Mucosa of stomach (tissue), 1 donor: ENCODE measurements at regions not wholly inside any gene's neighbourhood (a gene's known extent, or its start where the extent isn't known, plus 50 kb on each side); places are given as distances from the start of the nearest gene placed in this dataset.

Experiments
- H3K27me3 ChIP-seq: one replicate; pipeline ENCODE4 v1.7.0; 2013; ENCODE audit warnings: mild to moderate bottlenecking, low read length; ENCODE audit not compliant: control insufficient read depth, insufficient read depth
- H3K36me3 ChIP-seq: one replicate; pipeline ENCODE4 v1.7.0; 2013; ENCODE audit warnings: low read length; ENCODE audit not compliant: control insufficient read depth, insufficient read depth
- H3K4me1 ChIP-seq: one replicate; pipeline ENCODE4 v1.7.0; 2013; ENCODE audit warnings: mild to moderate bottlenecking, low read length; ENCODE audit not compliant: control insufficient read depth, insufficient read depth
- H3K4me3 ChIP-seq: one replicate; pipeline ENCODE4 v1.7.0; 2013; ENCODE audit warnings: low read length
- H3K9ac ChIP-seq: one replicate; pipeline ENCODE4 v1.7.0; 2013; ENCODE audit warnings: mild to moderate bottlenecking, low read length, moderate library complexity
- H3K9me3 ChIP-seq: one replicate; pipeline ENCODE4 v1.7.0; 2013; ENCODE audit warnings: mild to moderate bottlenecking, low read length, moderate library complexity; ENCODE audit not compliant: control insufficient read depth
- donor health status: Pancreatic carcinoma.

DNA sequence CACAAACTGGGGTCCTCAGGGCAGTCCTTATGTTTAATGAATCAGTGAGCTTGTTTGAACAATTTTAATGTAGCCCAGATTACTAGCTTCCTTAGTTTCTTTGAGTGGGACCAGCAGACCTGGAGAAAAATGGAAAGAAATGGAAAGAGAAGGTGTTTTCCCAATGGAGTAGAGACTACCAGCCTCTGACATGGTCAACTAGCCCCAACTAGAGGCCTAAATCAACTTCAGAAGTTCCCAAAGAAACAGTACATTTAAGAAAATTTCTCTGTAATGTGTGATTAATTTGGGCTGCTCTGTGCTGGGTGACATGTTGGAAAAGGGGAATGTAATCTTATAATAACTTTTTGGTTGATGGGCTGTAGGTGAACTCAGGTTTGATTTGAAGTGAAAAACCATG lies 310.9 kb downstream of the MFSD1 start:
- Histone ChIP-seq H3K9ac (no peak overlapping the region), H3K9me3 (no peaks in the 10 kb centered on the region), H3K4me1 (no peaks in the 10 kb centered on the region), H3K4me3 (peak overlapping the region; percentile 11), H3K36me3 (no peaks in the 10 kb centered on the region), H3K27me3 (no peaks in the 10 kb centered on the region)

DNA sequence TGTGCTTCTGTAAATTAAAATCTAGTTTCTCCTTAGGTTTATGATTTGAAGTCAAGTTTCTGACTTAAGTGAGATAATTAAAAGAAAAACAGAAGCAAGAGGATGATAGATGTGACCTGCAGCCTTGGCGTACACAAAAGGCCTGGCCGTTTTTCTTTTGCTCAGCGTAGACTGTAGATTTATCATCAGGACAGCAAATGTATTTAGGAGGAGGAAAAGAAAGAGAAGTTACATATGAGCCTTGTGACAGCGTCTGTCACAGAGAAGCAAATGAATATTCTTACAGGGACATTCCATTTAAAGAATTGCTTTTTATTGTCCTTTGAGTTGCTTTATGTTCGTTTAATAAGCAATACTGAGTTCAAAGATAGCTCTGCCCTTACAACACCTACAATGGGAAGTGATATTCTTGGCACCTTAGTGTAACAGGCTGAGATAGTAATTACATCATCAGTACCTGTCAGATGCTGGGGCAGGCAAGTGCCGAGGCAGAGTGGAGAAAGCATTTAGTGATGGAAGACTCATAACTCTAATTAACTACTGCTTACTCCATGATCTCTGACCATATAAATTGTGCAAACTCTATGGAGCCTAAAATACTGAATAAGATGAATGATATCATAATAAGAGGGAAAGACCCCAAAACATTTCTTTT lies 311.5 kb downstream of the MFSD1 start:
- no peaks in the 10 kb centered on the region for H3K9me3 ChIP-seq

DNA sequence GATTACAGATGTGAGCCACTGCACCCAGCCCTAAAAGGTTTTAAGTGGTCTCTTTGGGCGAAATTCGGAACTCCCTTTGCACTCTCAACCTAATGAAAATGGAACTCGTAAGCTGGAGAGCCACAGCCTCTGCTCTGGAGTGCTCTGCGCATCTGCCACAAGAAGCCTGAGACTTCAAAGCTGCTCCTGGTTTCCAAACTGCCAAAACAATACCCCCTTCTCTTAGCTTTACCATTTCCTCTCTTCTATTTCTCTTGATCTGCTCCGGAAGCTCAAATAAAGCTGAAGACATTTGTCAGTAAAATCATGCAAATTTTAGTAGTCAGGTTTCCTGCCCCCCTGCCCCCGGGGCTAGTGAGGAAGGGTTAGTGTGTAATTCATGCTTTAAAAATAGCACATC lies 312.7 kb downstream of the MFSD1 start:
- no peaks in the 10 kb centered on the region for H3K9me3 ChIP-seq
- no peak overlapping the region for H3K4me3 ChIP-seq
- no peaks in the 10 kb centered on the region for H3K27me3 ChIP-seq
- H3K9ac ChIP-seq = no peak overlapping the region
- H3K36me3 ChIP-seq = no peaks in the 10 kb centered on the region
- H3K4me1 ChIP-seq = no peaks in the 10 kb centered on the region

More for the DNA sequence above, 311.5 kb downstream of the MFSD1 start:
- Histone ChIP-seq H3K27me3 (no peaks in the 10 kb centered on the region), H3K9ac (no peak overlapping the region), H3K4me1 (no peaks in the 10 kb centered on the region), H3K4me3 (no peak overlapping the region), H3K36me3 (no peaks in the 10 kb centered on the region)

DNA sequence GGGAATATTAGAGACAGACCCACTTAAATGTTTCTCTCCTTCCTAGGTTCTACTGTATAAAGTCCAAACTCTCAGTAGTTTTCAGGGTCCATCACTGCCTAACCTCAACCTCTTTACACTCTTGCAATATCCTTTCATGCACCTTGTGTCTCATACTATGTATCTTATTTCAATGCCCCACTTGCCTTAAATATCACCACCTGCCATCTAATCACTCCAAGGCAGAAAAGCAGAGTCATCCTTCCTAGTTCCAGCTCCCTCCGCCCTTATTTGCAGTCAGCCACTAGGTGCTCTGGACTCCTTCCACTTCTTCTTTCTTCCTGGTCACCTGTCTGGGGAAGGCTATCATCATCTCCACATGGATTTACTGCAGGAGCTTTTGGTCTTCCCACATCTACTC lies 322.0 kb downstream of the MFSD1 start:
- Histone ChIP-seq H3K27me3 (no peaks in the 10 kb centered on the region), H3K36me3 (no peaks in the 10 kb centered on the region), H3K4me1 (peaks cover 5% of the 10 kb centered on the region), H3K9ac (no peak overlapping the region), H3K4me3 (no peak overlapping the region), H3K9me3 (no peaks in the 10 kb centered on the region)

DNA sequence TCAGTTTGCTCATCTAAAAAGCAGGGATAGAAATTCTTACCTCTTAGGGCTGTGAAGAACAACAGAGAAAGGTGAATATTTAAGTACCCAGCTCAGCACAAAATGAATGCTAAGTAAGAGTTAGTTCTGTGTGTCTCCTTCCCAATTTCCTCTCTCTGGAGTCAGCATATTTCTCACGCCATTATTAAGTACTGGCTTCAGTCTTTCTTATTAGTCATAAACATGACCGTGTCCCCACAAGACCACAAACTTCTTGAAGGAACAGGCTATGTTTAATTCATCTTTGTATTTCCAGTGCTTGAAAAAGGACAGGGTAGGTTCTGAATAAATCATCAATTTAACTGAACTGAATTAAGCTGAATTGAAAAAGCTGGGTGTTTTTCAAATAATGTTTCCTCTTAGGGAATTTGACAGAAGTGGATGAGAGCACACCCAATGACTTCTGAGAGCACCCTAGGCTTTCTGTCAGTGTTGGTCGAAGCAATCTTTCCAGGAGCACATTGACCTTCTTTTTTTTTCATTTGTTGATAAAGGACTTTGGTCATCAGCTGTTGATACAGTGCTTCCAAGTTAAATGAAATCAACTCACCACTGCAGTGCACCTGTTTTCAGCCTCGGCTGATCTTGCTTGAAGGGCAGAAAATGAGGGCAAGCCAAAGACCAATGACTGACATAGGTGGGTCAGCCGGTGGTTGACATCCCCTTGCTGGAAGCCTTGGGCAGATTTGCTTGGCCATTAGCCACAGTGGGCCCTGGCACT lies 324.6 kb downstream of the MFSD1 start:
- Histone ChIP-seq H3K27me3 (no peaks in the 10 kb centered on the region), H3K36me3 (no peaks in the 10 kb centered on the region), H3K4me3 (no peak overlapping the region), H3K9me3 (no peaks in the 10 kb centered on the region), H3K4me1 (peaks cover 10% of the 10 kb centered on the region), H3K9ac (no peak overlapping the region)

DNA sequence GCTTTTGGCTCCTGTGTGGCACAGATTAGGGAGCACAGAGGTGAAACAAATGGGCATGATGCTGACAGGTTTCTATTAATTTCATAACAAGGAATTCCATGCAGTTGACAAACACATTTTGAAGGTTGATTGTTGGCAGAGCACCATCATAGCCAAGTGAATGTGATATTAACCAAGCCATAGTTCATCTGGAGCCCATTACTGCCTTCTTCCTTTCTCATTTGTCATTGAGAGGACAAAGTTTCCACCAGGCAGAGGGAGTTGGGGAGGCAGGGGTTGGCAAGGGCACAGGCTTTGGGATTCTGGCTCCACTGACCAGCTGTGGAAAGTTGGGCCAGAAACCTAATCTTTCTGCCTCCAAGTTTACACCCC lies 325.2 kb downstream of the MFSD1 start:
- H3K9ac ChIP-seq = no peak overlapping the region

DNA sequence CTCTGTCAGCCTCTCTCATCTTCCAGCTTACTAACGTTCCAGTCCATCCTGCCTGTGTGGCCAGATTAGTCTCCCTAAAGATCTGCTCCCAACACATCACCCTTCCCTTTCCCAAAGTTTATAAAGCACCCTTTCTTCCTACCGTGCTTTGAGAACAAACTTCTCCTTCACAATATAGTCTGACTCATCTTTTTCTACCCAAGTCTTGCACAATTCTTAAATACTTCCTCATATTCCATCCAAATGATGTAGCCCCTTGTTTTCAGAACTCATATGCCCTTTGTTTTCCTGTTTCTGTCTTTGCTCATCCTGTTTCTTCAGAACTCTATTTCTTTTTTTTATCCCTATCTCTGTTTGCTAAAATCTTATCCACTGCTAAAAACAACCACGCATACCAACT lies 326.8 kb downstream of the MFSD1 start:
- H3K4me1 ChIP-seq = peaks cover 10% of the 10 kb centered on the region
- H3K9ac ChIP-seq = no peak overlapping the region
- no peaks in the 10 kb centered on the region for H3K27me3 ChIP-seq
- no peaks in the 10 kb centered on the region for H3K36me3 ChIP-seq
- H3K9me3 ChIP-seq = no peaks in the 10 kb centered on the region
- no peak overlapping the region for H3K4me3 ChIP-seq

More for the DNA sequence above, 325.2 kb downstream of the MFSD1 start:
- no peak overlapping the region for H3K4me3 ChIP-seq
- H3K36me3 ChIP-seq = no peaks in the 10 kb centered on the region
- H3K9me3 ChIP-seq = no peaks in the 10 kb centered on the region
- H3K27me3 ChIP-seq = no peaks in the 10 kb centered on the region
- H3K4me1 ChIP-seq = peaks cover 10% of the 10 kb centered on the region

DNA sequence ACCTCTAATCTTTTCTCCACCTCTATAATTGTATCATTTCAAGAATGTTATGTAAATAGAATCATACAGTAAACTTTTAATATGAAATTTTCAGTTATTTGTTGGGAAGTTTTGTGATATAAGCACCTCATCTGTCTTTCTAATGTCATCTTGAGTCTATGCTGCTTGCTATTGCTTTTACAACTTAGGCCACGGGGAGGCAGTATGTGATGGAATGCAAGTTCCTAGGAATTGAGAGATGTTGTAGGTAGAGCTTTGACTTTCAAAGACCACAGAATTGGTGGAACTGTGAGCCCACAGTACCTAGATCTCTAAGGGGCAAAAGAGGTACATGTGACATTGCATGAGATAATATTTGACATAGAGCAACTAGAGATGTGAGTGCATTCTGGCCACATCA lies 328.3 kb downstream of the MFSD1 start:
- no peak overlapping the region for H3K4me3 ChIP-seq
- no peaks in the 10 kb centered on the region for H3K36me3 ChIP-seq
- no peaks in the 10 kb centered on the region for H3K27me3 ChIP-seq
- no peaks in the 10 kb centered on the region for H3K9me3 ChIP-seq
- peaks cover 10% of the 10 kb centered on the region for H3K4me1 ChIP-seq
- no peak overlapping the region for H3K9ac ChIP-seq

DNA sequence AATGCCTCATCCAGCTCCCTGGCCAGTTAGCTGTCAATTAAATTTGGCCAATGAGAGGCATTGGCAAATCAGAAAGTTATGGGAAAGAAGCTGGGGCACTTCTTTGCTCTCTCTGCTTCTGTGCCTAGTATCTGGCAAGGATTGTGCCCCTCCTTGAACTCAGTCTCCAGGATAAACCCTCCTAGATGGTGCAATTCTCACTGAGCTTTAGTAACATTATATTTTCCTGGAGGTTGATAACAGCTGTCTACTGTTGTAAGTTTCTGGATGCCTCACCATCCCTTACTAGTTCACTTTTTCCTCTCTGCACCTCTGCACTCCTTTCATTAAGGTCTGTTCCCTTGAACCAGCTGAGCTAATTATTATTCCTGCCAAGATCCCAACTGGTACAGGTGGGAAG lies 329.5 kb downstream of the MFSD1 start:
- H3K36me3 ChIP-seq = no peaks in the 10 kb centered on the region
- peaks cover 6% of the 10 kb centered on the region for H3K4me1 ChIP-seq
- H3K9ac ChIP-seq = no peak overlapping the region
- H3K27me3 ChIP-seq = no peaks in the 10 kb centered on the region
- no peak overlapping the region for H3K4me3 ChIP-seq
- no peaks in the 10 kb centered on the region for H3K9me3 ChIP-seq

DNA sequence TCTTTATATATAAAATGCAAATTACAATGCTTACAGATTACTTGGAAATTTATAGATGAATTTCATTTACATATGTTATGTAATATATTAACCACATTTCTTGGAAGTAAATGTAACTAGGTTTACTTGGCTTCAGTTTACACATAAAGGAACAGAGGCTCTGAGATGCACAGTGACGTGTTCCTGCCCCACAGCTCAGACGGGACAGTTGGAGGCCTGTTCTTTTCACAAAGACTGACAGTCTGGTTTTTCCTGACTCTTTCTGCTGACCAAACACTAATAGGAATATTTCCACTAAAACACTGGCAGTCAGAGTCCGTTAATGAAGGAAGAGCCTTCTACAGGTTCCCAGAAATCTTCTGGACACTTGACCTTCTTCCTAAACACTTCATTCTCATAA lies 336.1 kb downstream of the MFSD1 start:
- Histone ChIP-seq H3K27me3 (no peaks in the 10 kb centered on the region), H3K9me3 (no peaks in the 10 kb centered on the region), H3K9ac (no peak overlapping the region), H3K36me3 (no peaks in the 10 kb centered on the region), H3K4me1 (no peaks in the 10 kb centered on the region), H3K4me3 (no peak overlapping the region)

DNA sequence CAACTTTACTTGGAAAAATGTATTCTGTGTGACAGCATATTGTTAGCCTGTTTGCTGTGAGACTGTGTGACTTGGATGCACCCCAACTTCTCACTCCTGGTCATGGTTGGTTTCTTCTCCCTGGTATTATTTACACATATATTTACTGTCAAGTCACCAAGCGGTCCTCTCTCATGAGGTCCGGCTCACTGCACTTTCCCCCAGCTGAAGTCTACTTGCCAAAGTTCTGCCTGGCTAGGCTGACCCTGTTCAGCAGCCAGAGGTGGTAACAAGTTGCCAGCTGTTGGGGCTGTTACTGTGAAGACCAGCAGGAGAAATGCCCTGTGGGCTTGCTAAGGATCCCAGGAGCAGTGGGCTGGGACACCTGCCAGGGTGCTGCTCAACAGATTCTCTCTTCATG lies 337.5 kb downstream of the MFSD1 start:
- no peak overlapping the region for H3K4me3 ChIP-seq
- no peak overlapping the region for H3K9ac ChIP-seq
- H3K27me3 ChIP-seq = no peaks in the 10 kb centered on the region
- no peaks in the 10 kb centered on the region for H3K9me3 ChIP-seq
- no peaks in the 10 kb centered on the region for H3K4me1 ChIP-seq
- H3K36me3 ChIP-seq = no peaks in the 10 kb centered on the region

DNA sequence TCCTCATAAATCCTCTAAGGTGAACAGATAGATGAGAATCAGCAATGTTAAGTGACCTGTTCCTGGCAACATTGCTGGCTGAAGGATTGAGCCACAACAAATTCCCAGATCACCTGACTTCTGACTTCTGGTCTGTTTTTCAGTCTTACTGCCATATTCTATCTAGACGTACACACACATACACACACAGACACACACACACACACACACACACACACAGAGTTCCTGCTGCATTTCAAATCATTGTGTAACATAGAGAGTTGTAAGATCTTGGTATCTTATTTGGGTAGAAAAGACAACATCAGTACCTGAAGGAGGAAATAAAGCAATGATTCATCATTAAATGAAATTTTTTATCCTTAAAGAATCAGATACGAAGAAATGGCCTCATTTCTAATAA lies 342.6 kb downstream of the MFSD1 start:
- no peaks in the 10 kb centered on the region for H3K9me3 ChIP-seq

More for the DNA sequence above, 342.6 kb downstream of the MFSD1 start:
- no peaks in the 10 kb centered on the region for H3K4me1 ChIP-seq
- no peak overlapping the region for H3K9ac ChIP-seq
- no peaks in the 10 kb centered on the region for H3K36me3 ChIP-seq
- H3K4me3 ChIP-seq = no peak overlapping the region
- no peaks in the 10 kb centered on the region for H3K27me3 ChIP-seq
